GM19328 (cell line): ENCODE measurements at regions not wholly inside any gene's neighbourhood (a gene's known extent, or its start where the extent isn't known, plus 50 kb on each side); places are given as distances from the start of the nearest gene placed in this dataset.

Experiments
- ATAC-seq: cut with Tn5 transposase; IDR thresholded peaks from one replicate; pipeline ENCODE4 v1.9.1; 2021; ENCODE audit warnings: mild to moderate bottlenecking, moderate library complexity; ENCODE audit not compliant: unreplicated experiment

DNA sequence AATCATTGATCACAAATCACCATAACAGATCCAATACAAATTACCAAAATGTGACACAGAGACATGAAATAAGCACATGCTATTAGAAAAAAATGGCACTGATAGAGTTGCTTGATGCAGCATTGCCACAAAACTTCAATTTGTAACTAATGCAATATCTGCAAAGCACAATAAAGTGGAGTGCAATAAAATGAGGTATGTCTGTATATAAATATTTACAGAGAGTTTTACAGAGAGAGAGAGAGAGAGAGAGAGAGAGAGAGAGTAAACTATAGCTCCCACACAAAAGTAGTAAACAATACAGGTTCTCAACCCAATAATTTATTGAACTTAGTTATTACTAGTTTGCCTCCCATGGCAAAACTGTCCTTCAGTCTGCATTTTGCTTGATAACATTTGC is 1807.0 kb downstream of the SUCLG1 start:
- no peak for ATAC-seq

DNA sequence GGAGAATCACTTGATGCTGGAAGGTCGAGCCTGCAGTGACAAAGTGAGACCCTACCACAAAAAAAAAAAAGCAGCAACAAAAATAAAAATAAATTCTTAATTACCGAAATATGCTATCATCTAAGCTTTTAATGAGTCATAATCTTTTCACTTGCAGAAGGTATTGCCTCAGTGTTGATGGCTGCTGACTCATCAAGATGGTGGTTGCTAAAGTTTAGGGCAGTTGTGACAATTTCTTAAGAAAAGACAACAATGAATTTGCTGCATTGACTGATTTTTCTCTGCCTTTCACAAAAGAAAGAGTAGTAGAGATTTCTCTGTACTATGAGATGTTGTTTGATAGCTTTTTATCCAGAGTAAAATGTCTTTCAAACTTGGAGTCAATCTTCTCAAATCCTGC is 1809.0 kb downstream of the SUCLG1 start:
- no peak for ATAC-seq

DNA sequence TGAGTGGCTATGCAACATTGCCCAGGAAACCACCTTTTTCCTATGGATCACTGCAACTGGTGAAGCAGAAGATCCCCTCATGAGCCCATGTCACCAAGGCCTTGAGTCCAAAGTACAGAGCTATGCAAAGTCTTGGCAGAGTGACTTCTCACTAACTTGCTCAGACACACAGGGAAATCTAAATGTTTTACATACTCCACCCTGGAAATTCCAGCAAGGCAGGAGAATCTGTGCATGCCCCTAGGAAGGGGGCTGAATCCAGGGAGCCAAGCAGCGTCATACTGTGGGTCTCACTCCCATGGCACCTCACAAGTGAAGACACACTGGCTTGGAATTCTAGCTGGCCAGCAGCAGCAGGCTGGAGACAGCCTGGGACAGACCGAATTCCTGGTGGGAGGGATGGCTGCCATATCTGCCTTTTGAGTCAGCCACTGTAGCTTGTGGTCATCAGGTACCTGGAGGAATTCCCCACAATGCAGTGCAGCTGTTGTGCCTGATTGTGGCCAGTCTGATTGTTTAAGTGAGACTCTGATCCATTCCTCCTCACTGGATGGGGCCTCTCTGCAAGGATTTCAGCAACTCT is 1817.4 kb downstream of the SUCLG1 start:
- no peak for ATAC-seq

DNA sequence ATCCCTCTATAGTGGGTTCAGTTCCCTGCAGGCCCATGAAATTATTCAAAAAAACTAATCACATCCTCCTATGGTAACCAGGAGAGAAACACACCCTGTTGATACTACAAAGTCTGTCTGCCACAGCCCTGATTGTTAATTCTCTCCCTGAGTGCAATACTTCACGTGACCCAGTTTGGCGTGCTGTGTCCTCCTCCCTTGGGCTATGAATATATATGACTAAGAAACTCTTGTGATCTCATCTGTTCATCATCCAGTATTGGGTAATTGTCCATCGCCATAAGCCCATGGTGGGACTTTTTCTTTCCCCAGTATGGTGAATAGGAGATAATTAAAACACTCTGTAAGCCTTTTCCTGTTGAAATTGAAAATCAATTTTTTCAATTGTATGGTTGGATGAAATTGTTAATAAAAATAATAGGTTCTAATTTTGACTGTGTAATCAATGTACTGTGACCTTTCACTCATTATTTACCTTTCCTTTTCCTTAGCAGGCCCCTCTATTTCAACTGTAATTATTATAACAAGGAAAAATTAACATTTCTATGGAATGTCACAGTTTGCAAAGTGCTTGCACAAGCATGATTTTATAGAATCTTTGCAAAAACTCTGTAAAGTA is 1822.6 kb downstream of the SUCLG1 start:
- no peak for ATAC-seq

DNA sequence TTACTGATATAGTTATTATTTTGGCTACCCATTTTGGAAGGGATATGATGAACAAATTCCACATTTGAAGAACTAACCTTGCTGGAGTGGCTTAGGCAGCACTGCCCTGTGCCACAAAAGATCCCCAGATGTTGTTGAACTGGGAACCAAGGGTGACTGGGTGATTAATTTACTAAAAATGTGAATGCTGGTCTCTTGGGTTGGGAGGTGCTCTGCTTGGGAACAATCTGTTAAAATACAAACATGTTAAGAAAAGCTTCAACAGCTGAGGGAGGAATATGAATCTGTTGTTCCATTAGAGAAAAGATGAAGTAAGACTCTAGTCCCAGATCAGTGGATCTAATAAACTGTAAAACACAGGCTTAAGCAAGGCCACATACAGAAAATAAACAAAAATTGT is 1860.1 kb downstream of the SUCLG1 start:
- no peak for ATAC-seq

DNA sequence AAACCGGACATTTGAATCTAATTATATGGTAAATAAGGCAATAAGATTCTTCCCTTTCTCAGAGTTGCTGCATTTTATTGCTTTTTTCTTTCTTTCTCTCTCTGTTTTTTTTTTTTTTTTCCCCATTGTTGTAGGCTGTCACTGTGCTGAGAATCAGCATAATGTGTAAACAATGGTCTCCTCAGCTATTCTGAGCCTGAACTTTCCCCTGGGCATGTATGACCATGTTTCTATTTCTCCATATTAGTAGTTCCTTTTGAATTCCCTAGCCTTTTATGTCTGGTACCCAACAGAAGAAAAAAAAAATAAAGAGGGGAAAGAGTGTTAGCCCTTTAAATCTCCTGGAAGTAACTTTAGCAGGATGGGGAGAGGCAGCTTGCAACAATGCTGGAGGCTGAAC is 1862.5 kb downstream of the SUCLG1 start:
- ATAC-seq: no peak

DNA sequence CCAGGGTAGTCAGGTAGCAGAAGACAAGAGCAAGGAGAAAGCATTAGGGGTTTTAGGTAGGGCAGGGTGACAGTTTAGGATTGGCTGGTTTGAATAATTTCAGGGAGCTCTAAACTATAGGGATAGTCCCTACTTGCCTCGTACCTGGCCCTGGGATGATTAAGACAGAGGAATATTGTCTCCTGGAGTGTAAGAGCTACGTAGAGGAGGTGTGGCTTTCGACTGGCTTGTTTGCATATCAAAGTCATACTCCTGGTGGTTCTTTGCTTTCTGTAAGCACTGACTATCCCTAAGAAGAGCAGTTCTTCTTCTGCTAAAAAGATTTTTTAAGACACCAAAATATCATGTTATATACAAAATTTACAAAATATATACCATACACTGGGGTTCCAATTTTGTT is 1867.4 kb downstream of the SUCLG1 start:
- no peak for ATAC-seq

DNA sequence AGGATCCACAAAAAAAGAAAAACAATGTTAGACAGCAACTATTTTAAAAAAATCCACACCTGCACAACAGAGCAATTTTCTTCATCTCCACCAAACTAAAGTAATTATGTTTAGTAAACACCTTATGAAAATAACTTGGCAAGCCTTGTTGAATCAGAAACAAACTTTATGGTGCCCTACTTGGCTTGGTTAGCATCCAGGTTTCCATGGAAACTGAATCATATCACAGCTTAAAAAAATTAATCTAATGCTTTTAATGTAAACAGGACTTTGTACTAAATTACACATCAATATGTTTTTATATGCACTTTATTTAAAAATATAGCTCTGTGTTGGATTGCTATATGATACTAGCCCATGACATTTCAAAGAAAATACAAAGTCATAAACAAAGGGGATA is 1882.4 kb downstream of the SUCLG1 start:
- no peak for ATAC-seq

DNA sequence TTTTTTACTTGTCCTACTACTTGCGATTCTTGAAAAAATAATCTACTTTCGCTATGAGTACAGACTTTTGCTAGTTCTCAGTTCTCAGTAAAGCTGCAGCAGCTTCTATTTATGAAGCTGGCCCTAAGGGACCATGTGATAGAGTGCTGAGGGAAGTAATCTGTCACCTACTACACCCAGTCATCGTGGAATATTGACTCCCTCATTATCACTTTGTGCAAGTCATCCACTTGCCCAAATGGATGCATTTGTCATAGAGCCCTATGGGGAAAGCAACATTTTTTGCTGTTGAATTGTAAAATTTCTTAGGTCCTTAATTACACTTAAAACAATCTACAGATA is 1919.8 kb downstream of the SUCLG1 start:
- no peak for ATAC-seq

DNA sequence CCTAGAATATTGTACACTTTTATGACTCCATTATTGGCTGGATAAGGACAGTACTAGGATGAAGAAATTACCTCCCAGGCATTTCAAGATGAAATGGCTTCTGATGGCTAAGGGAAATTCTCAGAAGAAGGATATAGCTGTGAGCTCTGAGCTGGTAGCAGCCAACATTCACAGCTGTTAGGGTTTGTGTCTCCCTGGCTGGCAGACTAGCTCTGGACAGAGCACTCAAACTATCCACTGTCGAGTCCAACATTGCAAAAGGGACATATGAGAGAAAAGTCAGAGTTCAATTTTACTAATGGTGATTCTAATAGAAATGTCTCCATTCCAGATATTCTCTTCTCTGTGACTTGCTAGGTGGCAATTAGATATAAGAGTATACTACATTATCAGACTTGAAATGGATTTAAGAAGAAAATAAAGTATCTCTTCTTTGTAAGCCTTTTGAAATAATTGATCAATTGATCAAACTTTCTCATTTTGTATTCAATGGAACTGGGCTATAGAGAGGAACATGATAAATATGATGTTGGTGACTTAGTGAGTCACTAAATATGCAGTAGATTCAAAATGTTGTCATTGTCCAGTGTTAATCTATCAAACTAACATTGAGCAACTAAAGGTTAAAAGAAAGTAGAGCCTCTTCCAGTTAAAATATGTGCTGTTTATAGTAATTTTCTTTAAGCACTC is 1920.3 kb downstream of the SUCLG1 start:
- ATAC-seq: no peak

DNA sequence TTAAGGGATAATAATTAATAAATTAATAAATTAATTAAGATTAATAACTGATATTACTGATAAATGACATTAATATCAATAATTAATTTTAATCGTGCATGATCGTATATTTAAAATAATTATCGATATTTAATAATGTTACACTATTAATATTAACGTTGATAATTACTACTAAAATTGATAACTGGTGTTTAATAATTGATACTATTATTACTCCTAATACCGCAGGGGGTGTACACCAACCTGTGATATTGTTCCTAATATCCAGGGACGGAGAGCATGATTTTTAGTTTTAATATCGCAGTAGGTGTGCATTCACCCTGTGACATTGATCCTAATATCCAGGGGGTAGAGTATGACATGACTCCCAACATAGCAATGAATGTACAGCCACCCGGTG is 1930.8 kb downstream of the SUCLG1 start:
- ATAC-seq: no peak

DNA sequence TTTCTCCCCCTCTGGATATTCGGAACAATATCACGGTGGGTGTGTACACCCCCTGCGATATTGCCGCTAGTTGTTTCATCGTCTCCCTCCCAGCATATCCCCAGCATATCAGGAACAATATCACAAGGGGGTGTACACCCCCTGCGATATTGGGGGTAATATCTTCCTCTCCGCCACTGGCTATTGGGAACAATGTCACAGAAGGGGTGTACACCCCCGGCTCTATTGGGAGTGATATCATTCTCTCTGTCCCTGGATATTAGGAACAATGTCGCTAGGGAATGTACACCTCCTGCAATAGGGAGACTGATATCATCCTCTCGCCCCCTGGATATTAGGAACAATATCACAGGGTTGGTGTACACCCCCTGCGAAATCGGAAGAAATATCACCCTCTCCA is 1932.0 kb downstream of the SUCLG1 start:
- no peak for ATAC-seq

DNA sequence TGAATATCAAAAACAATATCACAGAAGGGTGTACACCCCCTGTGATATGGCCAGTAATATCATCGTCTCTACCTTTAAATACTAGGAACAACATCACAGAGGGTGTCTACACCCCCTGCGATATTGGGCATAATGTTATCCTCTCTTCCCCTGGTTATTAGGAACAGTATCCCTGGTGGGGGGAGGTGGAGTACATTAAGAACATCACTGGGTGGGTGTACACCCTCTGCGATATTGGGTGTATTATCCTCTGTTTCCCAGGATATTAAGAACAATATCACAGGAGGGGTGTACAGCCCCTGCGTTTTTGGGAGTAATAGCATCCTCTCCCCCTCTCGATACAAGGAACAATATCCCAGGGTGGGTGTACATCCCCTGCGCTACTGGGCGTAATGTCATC is 1932.8 kb downstream of the SUCLG1 start:
- ATAC-seq: no peak

DNA sequence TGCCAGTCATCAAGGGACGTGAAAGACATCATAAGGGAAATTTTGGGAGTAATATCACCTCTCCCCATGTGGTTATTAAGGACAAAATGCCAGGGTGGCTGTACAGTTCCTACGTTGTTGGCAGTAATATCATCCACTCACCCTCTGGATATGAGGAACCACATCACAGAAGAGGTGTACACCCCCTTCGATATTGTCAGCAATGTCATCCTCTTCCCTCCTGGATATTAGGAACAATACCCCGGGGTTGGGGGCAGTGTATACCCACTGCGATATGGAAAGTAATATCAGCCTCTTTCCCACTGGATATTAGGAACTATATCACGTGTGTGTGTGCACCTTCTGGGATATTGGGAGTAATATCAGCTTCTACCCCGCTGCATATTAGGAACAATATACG is 1933.3 kb downstream of the SUCLG1 start:
- no peak for ATAC-seq

DNA sequence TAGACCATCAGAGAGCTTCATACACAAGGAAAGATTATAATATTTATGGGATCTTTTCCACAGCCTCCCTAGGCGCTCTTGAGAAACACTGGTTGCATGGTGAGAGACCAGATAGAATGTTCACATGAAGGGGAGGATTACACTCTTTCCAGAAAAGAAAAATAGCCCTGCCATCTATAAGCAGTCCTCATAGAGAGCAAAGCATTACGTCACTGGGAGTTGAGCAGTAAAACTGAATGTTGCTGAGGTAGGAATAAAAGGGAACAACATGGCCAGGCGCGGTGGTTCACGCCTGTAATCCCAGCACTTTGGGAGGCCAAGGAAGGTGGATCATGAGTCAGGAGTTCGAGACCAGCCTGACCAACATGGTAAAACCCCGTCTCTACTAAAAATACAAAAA is 1934.3 kb downstream of the SUCLG1 start:
- no peak for ATAC-seq

DNA sequence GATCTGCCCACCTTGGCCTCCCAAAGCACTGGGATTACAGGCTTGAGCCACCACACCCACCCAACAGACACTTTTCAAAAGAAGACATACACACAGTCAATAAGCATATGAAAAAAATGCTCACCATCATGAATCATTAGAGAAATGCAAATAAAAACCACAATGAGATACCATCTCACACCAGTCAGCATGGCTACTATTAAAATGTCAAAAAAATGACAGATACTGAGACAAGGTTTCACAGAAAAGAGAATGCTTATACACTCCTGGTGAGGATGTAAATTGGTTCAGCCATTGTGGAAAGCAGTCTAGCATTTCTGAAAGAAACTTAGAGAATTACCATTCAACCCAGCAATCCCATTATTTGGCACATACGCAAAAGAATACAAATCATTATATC is 1947.2 kb downstream of the SUCLG1 start:
- no peak for ATAC-seq

DNA sequence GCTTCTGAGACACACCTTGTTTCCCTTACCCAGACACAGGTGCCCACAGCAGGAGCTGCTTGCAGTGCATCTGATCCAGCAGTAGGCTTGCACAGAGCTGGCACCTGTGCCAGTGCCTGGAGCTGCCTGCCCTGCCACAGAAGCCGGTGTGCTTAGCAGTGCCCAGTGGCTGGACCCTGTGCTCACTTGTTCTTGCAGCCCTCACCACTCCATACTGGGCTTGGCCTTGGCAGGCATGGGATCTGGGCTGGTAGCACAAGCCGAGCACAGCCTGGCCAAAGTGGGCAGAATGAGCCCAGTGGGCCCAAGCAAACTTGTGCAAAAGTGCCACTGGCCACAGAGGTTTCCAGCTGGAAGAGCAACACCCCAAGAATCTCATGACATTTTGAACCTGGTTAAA is 1950.4 kb downstream of the SUCLG1 start:
- no peak for ATAC-seq

DNA sequence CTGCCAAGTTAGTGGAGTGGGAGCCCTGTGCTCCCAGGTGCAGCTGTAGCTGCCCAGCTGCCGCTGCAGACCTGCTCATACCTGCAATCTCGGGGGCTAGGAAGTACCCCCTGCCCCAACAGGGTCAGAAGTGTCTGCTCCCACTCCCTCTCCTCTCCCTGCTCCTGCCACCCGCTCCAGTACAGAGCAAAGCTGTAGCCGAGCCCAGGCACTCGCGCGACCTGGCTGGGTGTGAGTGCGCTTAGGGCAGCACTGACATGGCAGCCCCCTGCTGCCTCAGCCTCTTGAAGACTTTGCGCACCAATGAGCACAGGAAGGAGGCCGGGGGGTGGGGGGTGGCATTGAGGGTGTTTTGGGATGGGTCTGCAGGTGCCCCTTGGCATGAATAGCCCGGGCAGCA is 1951.4 kb downstream of the SUCLG1 start:
- no peak for ATAC-seq

DNA sequence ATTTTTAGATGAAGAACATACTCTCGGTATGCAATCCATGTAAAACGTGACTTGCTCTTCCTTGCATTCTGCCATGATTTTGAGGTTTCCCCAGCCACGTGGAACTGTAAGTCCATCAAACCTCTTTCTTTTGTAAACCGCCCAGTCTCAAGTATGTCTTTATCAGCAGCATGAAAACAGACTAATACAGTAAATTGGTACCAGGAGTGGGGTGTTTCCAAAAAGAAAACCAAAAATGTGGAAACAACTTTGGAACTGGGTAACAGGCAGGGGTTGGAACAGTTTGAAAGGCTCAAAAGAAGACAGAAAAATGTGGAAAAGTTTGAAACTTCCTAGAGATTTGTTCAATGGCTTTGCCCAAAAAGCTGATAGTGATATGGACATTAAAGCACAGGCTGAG is 1957.9 kb downstream of the SUCLG1 start:
- no peak for ATAC-seq

DNA sequence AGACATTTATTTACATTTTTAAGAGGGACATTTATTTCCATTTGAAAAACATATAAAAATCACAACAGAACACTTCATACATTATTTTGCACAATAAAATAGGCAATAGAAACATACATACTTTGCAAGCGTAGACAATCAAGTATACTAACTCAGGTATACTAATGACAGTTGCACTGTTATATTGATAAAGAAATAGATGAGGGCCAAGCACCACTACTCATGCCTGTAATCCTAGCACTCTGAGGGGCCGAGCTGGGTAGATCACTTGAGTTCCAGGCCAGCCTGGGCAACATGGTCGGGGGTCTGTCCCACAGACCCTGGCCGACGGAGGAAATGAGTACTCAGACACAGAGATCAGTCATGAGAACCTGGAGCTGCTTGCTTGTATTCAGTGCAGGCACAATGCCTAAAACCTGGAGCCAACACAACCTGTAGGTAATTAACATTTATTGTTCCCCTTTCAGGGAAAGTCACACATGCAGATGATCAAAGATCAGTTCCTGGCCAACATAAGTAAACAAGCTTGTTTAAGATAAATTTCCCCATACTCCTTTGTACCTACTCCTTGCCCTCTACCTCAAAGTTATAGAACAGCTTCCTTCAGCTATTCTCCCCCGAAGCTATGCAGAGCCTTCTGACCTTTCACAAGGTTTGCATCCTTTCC is 1960.2 kb downstream of the SUCLG1 start:
- ATAC-seq: no peak

DNA sequence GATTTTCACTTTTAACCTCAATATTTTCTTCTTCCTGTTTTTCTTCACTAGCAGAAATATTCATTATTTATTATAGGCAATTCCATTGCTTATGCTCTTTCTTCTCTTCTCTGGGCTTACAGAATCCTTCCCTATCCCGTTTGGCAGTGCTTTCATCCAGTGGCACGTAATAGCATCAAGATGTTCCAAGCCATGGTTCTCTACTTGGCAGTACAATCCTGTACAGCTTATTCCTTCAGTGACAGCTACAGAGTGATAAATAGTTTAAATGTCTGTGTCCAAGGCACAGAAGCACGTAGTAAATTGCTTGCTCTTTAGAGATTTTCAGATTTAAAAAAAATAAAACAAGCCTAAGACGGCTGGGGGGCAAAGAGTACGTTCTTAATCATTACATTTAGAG is 1964.3 kb downstream of the SUCLG1 start:
- ATAC-seq: no peak

DNA sequence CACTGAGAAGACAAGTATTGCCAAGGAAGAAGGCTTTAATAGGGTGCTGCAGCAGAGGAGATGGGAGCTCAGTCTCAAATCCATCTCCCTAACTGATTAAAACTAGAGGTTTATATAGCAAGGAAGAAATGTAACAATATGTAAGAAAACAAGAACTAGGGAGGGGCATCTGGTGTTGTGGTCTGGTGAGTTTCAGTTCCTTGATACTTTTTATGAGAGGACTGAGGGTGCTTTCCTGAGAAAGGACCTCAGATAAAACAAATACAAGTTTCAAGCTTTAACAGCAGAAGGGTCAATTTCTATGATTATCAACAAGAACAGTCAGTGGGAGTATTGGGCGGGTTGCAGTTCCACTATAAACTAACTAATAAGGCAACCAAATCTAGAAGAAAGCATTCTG is 1967.5 kb downstream of the SUCLG1 start:
- ATAC-seq: no peak
